ENCODE measurements at regions not wholly inside any gene's neighbourhood (a gene's known extent, or its start where the extent isn't known, plus 50 kb on each side); places are given as distances from the start of the nearest gene placed in this dataset.

GRCh38 chr18:46283895-46284295 is 179.7 kb downstream of the HAUS1 start:
- TF ChIP-seq MYC (IDR thresholded peaks at IDR 0.05; ENCODE audit: low read depth, low read length), result no peak
- TF ChIP-seq POLR2A (IDR thresholded peaks at IDR 0.05; ENCODE audit: extremely low read depth, insufficient read length), result no peak
- TF ChIP-seq CTCF (IDR thresholded peaks at IDR 0.05; ENCODE audit: low read depth, low read length), result no peak
- TF ChIP-seq MAX (IDR thresholded peaks at IDR 0.05; ENCODE audit: low read depth, low read length), result no peak
- no peak for DNase-seq (ENCODE audit: low read depth)
- H3K4me3 ChIP-seq (ENCODE audit: low read depth, low read length), result no peak overlapping the region

GRCh38 chr18:46289463-46289862 is 185.3 kb downstream of the HAUS1 start:
- no peak for DNase-seq (ENCODE audit: low read depth)
- no peak overlapping the region for H3K4me3 ChIP-seq (ENCODE audit: low read depth, low read length)
- TF ChIP-seq CTCF (IDR thresholded peaks at IDR 0.05; ENCODE audit: low read depth, low read length) (no peak), POLR2A (IDR thresholded peaks at IDR 0.05; ENCODE audit: extremely low read depth, insufficient read length) (no peak), MYC (IDR thresholded peaks at IDR 0.05; ENCODE audit: low read depth, low read length) (no peak)

- TF ChIP-seq MAX (IDR thresholded peaks at IDR 0.05; ENCODE audit: low read depth, low read length) (no peak), POLR2A (IDR thresholded peaks at IDR 0.05; ENCODE audit: extremely low read depth, insufficient read length) (no peak), CTCF (IDR thresholded peaks at IDR 0.05; ENCODE audit: low read depth, low read length) (no peak), MYC (IDR thresholded peaks at IDR 0.05; ENCODE audit: low read depth, low read length) (no peak)
- DNase-seq (ENCODE audit: low read depth), result no peak
- no peak overlapping the region for H3K4me3 ChIP-seq (ENCODE audit: low read depth, low read length)
These were observed 185.7 kb downstream of the HAUS1 start for GRCh38 chr18:46289931-46290330.

GRCh38 chr18:46290440-46291020 is 186.3 kb downstream of the HAUS1 start:
- no peak for DNase-seq (ENCODE audit: low read depth)
- TF ChIP-seq POLR2A (IDR thresholded peaks at IDR 0.05; ENCODE audit: extremely low read depth, insufficient read length), result no peak
- H3K4me3 ChIP-seq (ENCODE audit: low read depth, low read length), result no peak overlapping the region

GRCh38 chr18:46291149-46291548 is 187.0 kb downstream of the HAUS1 start:
- TF ChIP-seq CTCF (IDR thresholded peaks at IDR 0.05; ENCODE audit: low read depth, low read length) (peak; percentile 19), MAX (IDR thresholded peaks at IDR 0.05; ENCODE audit: low read depth, low read length) (no peak), MYC (IDR thresholded peaks at IDR 0.05; ENCODE audit: low read depth, low read length) (no peak), POLR2A (IDR thresholded peaks at IDR 0.05; ENCODE audit: extremely low read depth, insufficient read length) (no peak)
- peak; percentile 56 for DNase-seq (ENCODE audit: low read depth)
- no peak overlapping the region for H3K4me3 ChIP-seq (ENCODE audit: low read depth, low read length)

GRCh38 chr18:46293742-46294181 is 189.6 kb downstream of the HAUS1 start:
- no peak overlapping the region for H3K4me3 ChIP-seq (ENCODE audit: low read depth, low read length)
- DNase-seq (ENCODE audit: low read depth), result no peak
- no peak for TF ChIP-seq CTCF (IDR thresholded peaks at IDR 0.05; ENCODE audit: low read depth, low read length)
- TF ChIP-seq MYC (IDR thresholded peaks at IDR 0.05; ENCODE audit: low read depth, low read length), result no peak
- no peak for TF ChIP-seq MAX (IDR thresholded peaks at IDR 0.05; ENCODE audit: low read depth, low read length)
- TF ChIP-seq POLR2A (IDR thresholded peaks at IDR 0.05; ENCODE audit: extremely low read depth, insufficient read length), result no peak
